H9 (cell line): ENCODE measurements at regions not wholly inside any gene's neighbourhood (a gene's known extent, or its start where the extent isn't known, plus 50 kb on each side); places are given as distances from the start of the nearest gene placed in this dataset.
A peak's percentile ranks its signal among the peaks of the same experiment; 100 is the strongest.

ENCODE experiments used
- DNase-seq: peaks from one replicate; pipeline ENCODE4 v3.0.0-alpha.2; 2017
- H2AFZ ChIP-seq: one replicate; pipeline ENCODE4 v1.6.1; 2013; ENCODE audit warnings: mild to moderate bottlenecking, low read length, control low read depth, moderate library complexity
- H2AK5ac ChIP-seq: 2 replicates; pipeline ENCODE4 v1.6.1; 2013; ENCODE audit warnings: low read length, control low read depth, mixed read lengths; ENCODE audit not compliant: insufficient read length
- H2BK120ac ChIP-seq: one replicate; pipeline ENCODE4 v1.6.1; 2013; ENCODE audit warnings: low read depth, mild to moderate bottlenecking, low read length, control low read depth, inconsistent platforms; ENCODE audit not compliant: poor library complexity, severe bottlenecking
- H2BK12ac ChIP-seq: 2 replicates; pipeline ENCODE4 v1.6.1; 2013; ENCODE audit warnings: low read length, control low read depth, mixed read lengths, low read depth; ENCODE audit not compliant: insufficient read length
- H2BK15ac ChIP-seq: 2 replicates; pipeline ENCODE4 v1.6.1; 2013; ENCODE audit warnings: low read depth, low read length, control low read depth
- H2BK20ac ChIP-seq: one replicate; pipeline ENCODE4 v1.6.1; 2013; ENCODE audit warnings: low read depth, mild to moderate bottlenecking, low read length, control low read depth, inconsistent platforms; ENCODE audit not compliant: poor library complexity, severe bottlenecking
- H2BK5ac ChIP-seq: 2 replicates; pipeline ENCODE4 v1.6.1; 2013; ENCODE audit warnings: low read length, control low read depth, mixed read lengths; ENCODE audit not compliant: insufficient read length
- H3K14ac ChIP-seq: 2 replicates; pipeline ENCODE4 v1.6.1; 2013; ENCODE audit warnings: low read length, control low read depth; ENCODE audit not compliant: insufficient read depth
- H3K18ac ChIP-seq: 2 replicates; pipeline ENCODE4 v1.6.1; 2013; ENCODE audit warnings: low read depth, mild to moderate bottlenecking, mixed read lengths, low read length, control low read depth; ENCODE audit not compliant: insufficient read length
- H3K23ac ChIP-seq: 2 replicates; pipeline ENCODE4 v1.6.1; 2013; ENCODE audit warnings: low read length, control low read depth, mixed read lengths, low read depth; ENCODE audit not compliant: insufficient read length
- H3K23me2 ChIP-seq: 2 replicates; pipeline ENCODE4 v1.6.1; 2013; ENCODE audit warnings: low read depth, mild to moderate bottlenecking, mixed read lengths, low read length, control low read depth; ENCODE audit not compliant: insufficient read length, poor library complexity, severe bottlenecking
- H3K27ac ChIP-seq: 2 replicates; pipeline ENCODE4 v1.5.1; 2013; ENCODE audit warnings: low read length, control low read depth, mixed read lengths, low read depth; ENCODE audit not compliant: insufficient read length
- H3K27me3 ChIP-seq: 2 replicates; pipeline ENCODE4 v1.6.1; 2013; ENCODE audit warnings: low read length, control low read depth, inconsistent platforms; ENCODE audit not compliant: insufficient read depth
- H3K4ac ChIP-seq: 2 replicates; pipeline ENCODE4 v1.6.1; 2013; ENCODE audit warnings: low read depth, mild to moderate bottlenecking, control low read depth, inconsistent platforms, low read length, moderate library complexity
- H3K4me1 ChIP-seq: 2 replicates; pipeline ENCODE4 v1.6.1; 2013; ENCODE audit warnings: low read length, control low read depth, inconsistent platforms; ENCODE audit not compliant: insufficient read depth
- H3K4me2 ChIP-seq: 2 replicates; pipeline ENCODE4 v1.6.1; 2013; ENCODE audit warnings: low read length, control low read depth, mixed read lengths; ENCODE audit not compliant: insufficient read length, insufficient read depth
- H3K56ac ChIP-seq: 2 replicates; pipeline ENCODE4 v1.6.1; 2013; ENCODE audit warnings: low read depth, mild to moderate bottlenecking, mixed read lengths, low read length, control low read depth; ENCODE audit not compliant: insufficient read length
- H3K79me1 ChIP-seq: 2 replicates; pipeline ENCODE4 v1.6.1; 2013; ENCODE audit warnings: low read depth, mild to moderate bottlenecking, moderate library complexity, low read length, control low read depth, inconsistent platforms; ENCODE audit not compliant: insufficient read depth, poor library complexity, severe bottlenecking
- H3K79me2 ChIP-seq: 2 replicates; pipeline ENCODE4 v1.6.1; 2013; ENCODE audit warnings: low read length, control low read depth, inconsistent platforms; ENCODE audit not compliant: insufficient read depth
- H3K9ac ChIP-seq: 2 replicates; pipeline ENCODE4 v1.6.1; 2013; ENCODE audit warnings: low read length, control low read depth, mixed read lengths; ENCODE audit not compliant: insufficient read length; ENCODE audit errors: extremely low read depth
- H3K9me3 ChIP-seq: one replicate; pipeline ENCODE4 v1.6.1; 2013; ENCODE audit warnings: low read depth, low read length, inconsistent platforms; ENCODE audit not compliant: control insufficient read depth
- H3T11ph ChIP-seq: one replicate; pipeline ENCODE4 v1.6.1; 2013; ENCODE audit warnings: mild to moderate bottlenecking, low read length, control low read depth, inconsistent platforms
- H4K20me1 ChIP-seq: one replicate; pipeline ENCODE4 v1.6.1; 2013; ENCODE audit not compliant: control insufficient read depth, insufficient read length, insufficient read depth
- H4K5ac ChIP-seq: 2 replicates; pipeline ENCODE4 v1.6.1; 2013; ENCODE audit warnings: low read depth, mild to moderate bottlenecking, mixed read lengths, low read length, control low read depth; ENCODE audit not compliant: insufficient read length
- H4K8ac ChIP-seq: replicated peaks from 2 replicates; pipeline ENCODE4 v1.6.1; 2013; ENCODE audit warnings: low read length, control low read depth, mixed read lengths, low read depth; ENCODE audit not compliant: insufficient read length
- H4K91ac ChIP-seq: 2 replicates; pipeline ENCODE4 v1.6.1; 2013; ENCODE audit warnings: low read depth, mild to moderate bottlenecking, moderate library complexity, mixed read lengths, low read length, control low read depth; ENCODE audit not compliant: insufficient read length
- H3K27ac Mint-ChIP-seq, 3 experiments: 2 replicates in 2 of 3; 3 replicates in 1 of 3; pipeline ENCODE4 v1.8.0; 2020 to 2021; ENCODE audit warnings: mixed read lengths in 3 of 3, mild to moderate bottlenecking in 1 of 3, moderate library complexity in 1 of 3
- H3K27me3 Mint-ChIP-seq: 2 replicates; pipeline ENCODE4 v1.8.0; 2021; ENCODE audit warnings: low read depth, mild to moderate bottlenecking, moderate library complexity, mixed read lengths
- H3K36me3 Mint-ChIP-seq, 3 experiments: 2 replicates in 2 of 3; 3 replicates in 1 of 3; pipeline ENCODE4 v1.8.0; 2020 to 2021; ENCODE audit warnings: low read depth in 3 of 3, mixed read lengths in 3 of 3; ENCODE audit not compliant: insufficient read depth in 1 of 3
- H3K4me1 Mint-ChIP-seq, 2 experiments: 2 replicates each; pipeline ENCODE4 v1.8.0; 2020; ENCODE audit warnings: mixed read lengths in 2 of 2
- H3K4me3 Mint-ChIP-seq, 2 experiments: 2 replicates in 1 of 2; 3 replicates in 1 of 2; pipeline ENCODE4 v1.8.0; 2020 to 2021; ENCODE audit warnings: mild to moderate bottlenecking in 2 of 2, mixed read lengths in 2 of 2, moderate library complexity in 1 of 2
- H3K9me3 Mint-ChIP-seq, 2 experiments: 2 replicates in 1 of 2; 3 replicates in 1 of 2; pipeline ENCODE4 v1.8.0; 2020; ENCODE audit warnings: mild to moderate bottlenecking in 2 of 2, mixed read lengths in 2 of 2, moderate library complexity in 1 of 2
- CTCF ChIP-seq: fragments of 200-600 bp; sonication (generic); conservative IDR thresholded peaks from 3 replicates; pipeline ENCODE4 v1.8.0; 2021; ENCODE audit warnings: antibody characterized with exemption, mild to moderate bottlenecking
- WGBS: extraction: QIAGEN DNeasy Blood & Tissue Kit; methylation state at CpG from one replicate; pipeline ENCODE4 v1.1.7; 2013; ENCODE audit warnings: missing lambda C conversion rate, low lambda C conversion rate, mixed read lengths; ENCODE audit not compliant: insufficient read length; ENCODE audit errors: extremely low coverage; 5-methylcytosine and 5-hydroxymethylcytosine counted together

GRCh38 chr12:5201554-5202218, 158.0 kb downstream of the KCNA5 start:
- H3K36me3 Mint-ChIP-seq: peaks cover 0 to 5% (median 0%) of the 10 kb centered on the region in 3 experiments; a peak in 2 of 7 replicates
- peak overlapping the region in 1 of 3 experiments; percentile 95; a peak in 1 of 7 replicates for H3K27ac Mint-ChIP-seq
- Histone ChIP-seq H3K79me2 (no peaks in the 10 kb centered on the region), H4K91ac (no peak overlapping the region), H3K27ac (no peak overlapping the region), H3T11ph (no peak overlapping the region), H2BK15ac (no peak overlapping the region), H2BK120ac (no peak overlapping the region), H3K56ac (no peak overlapping the region), H2BK20ac (no peak overlapping the region), H3K9ac (no peak overlapping the region), H3K79me1 (no peaks in the 10 kb centered on the region), H3K4me2 (no peak overlapping the region), H3K9me3 (no peaks in the 10 kb centered on the region), H2BK5ac (no peak overlapping the region), H3K27me3 (no peaks in the 10 kb centered on the region), H2BK12ac (no peak overlapping the region), H3K4ac (no peak overlapping the region), H3K18ac (no peak overlapping the region), H3K14ac (no peak overlapping the region), H4K20me1 (peaks cover 3% of the 10 kb centered on the region), H4K8ac (no peak overlapping the region), H2AK5ac (no peak overlapping the region), H4K5ac (no peak overlapping the region), H2AFZ (no peak overlapping the region), H3K4me1 (peaks cover 6% of the 10 kb centered on the region; the same call in 1 of the 2 replicates), H3K23ac (no peak overlapping the region), H3K23me2 (no peaks in the 10 kb centered on the region)
- peaks cover 2% of the 10 kb centered on the region for H3K27me3 Mint-ChIP-seq
- peaks cover 51 to 55% of the 10 kb centered on the region in 2 experiments for H3K4me1 Mint-ChIP-seq
- peak; percentile 90 for DNase-seq
- H3K4me3 Mint-ChIP-seq: no peak overlapping the region
- no CpG with 5 or more reads among the region's 18 CpGs for WGBS
- TF ChIP-seq CTCF: no peak
- no peaks in the 10 kb centered on the region; a peak in 1 of 5 replicates for H3K9me3 Mint-ChIP-seq
